NT2/D1 (cell line): ENCODE measurements at regions not wholly inside any gene's neighbourhood (a gene's known extent, or its start where the extent isn't known, plus 50 kb on each side); places are given as distances from the start of the nearest gene placed in this dataset.

Experiments used
- SUZ12 ChIP-seq: IDR thresholded peaks from 2 replicates; pipeline ENCODE4 v1.6.1; 2011; ENCODE audit not compliant: insufficient read length, insufficient read depth; ENCODE audit errors: extremely low read depth
- YY1 ChIP-seq: IDR thresholded peaks from 2 replicates; pipeline ENCODE4 v1.6.1; 2011; ENCODE audit not compliant: insufficient read length, insufficient read depth
- ZNF274 ChIP-seq: IDR thresholded peaks from 2 replicates; pipeline ENCODE4 v1.6.1; 2011; ENCODE audit warnings: mild to moderate bottlenecking, low read depth, low read length

DNA sequence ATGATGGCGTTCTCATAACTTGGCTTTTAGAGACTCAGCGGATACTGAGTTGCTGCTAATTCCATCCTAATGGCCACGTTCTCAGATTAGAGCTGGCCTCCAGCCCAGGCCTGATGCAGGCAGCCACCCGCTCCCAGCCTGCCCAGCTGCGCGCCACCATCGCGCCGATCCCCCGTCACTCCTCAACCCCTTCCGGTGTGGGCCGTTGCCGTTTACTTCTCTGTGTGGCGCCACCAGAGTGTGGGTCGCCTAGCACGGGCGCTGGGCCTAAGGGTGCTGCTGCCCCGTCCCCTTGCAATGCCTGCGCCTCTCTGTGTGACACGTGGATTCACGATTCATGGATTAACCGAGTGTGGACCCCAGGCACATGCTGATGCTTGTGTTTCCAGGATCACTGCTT lies 1116.0 kb downstream of the BRD1 start:
- TF ChIP-seq YY1 (no peak), SUZ12 (no peak), ZNF274 (no peak)
